ENCODE measurements at regions not wholly inside any gene's neighbourhood (a gene's known extent, or its start where the extent isn't known, plus 50 kb on each side); places are given as distances from the start of the nearest gene placed in this dataset.

GRCh38 chr6:71608646-71609045 lies 277.7 kb upstream of the RIMS1 start:
- no peak for DNase-seq (ENCODE audit: low read depth)
- no peak overlapping the region for H3K4me3 ChIP-seq (ENCODE audit: control insufficient read depth, low read depth, low read length)
- TF ChIP-seq CTCF (IDR thresholded peaks at IDR 0.05; ENCODE audit: control insufficient read depth, insufficient read depth, low read depth, low read length, missing control alignments): no peak

GRCh38 chr6:71619836-71620235 lies 266.5 kb upstream of the RIMS1 start:
- H3K4me3 ChIP-seq (ENCODE audit: control insufficient read depth, low read depth, low read length): no peak overlapping the region
- peak; percentile 24 for DNase-seq (ENCODE audit: low read depth)
- TF ChIP-seq CTCF (IDR thresholded peaks at IDR 0.05; ENCODE audit: control insufficient read depth, insufficient read depth, low read depth, low read length, missing control alignments): no peak

- TF ChIP-seq CTCF (IDR thresholded peaks at IDR 0.05; ENCODE audit: control insufficient read depth, insufficient read depth, low read depth, low read length, missing control alignments): peak; percentile 49
- DNase-seq (ENCODE audit: low read depth): no peak
- H3K4me3 ChIP-seq (ENCODE audit: control insufficient read depth, low read depth, low read length): no peak overlapping the region
Measured at GRCh38 chr6:71621918-71622519, 264.3 kb upstream of the RIMS1 start.

- TF ChIP-seq CTCF (IDR thresholded peaks at IDR 0.05; ENCODE audit: control insufficient read depth, insufficient read depth, low read depth, low read length, missing control alignments): no peak
- no peak overlapping the region for H3K4me3 ChIP-seq (ENCODE audit: control insufficient read depth, low read depth, low read length)
- no peak for DNase-seq (ENCODE audit: low read depth)
Measured at GRCh38 chr6:71642120-71642519, 244.2 kb upstream of the RIMS1 start.

GRCh38 chr6:71642793-71643192 lies 243.6 kb upstream of the RIMS1 start:
- no peak for DNase-seq (ENCODE audit: low read depth)
- H3K4me3 ChIP-seq (ENCODE audit: control insufficient read depth, low read depth, low read length): no peak overlapping the region
- TF ChIP-seq CTCF (IDR thresholded peaks at IDR 0.05; ENCODE audit: control insufficient read depth, insufficient read depth, low read depth, low read length, missing control alignments): no peak

- H3K4me3 ChIP-seq (ENCODE audit: control insufficient read depth, low read depth, low read length): no peak overlapping the region
- DNase-seq (ENCODE audit: low read depth): no peak
- no peak for TF ChIP-seq CTCF (IDR thresholded peaks at IDR 0.05; ENCODE audit: control insufficient read depth, insufficient read depth, low read depth, low read length, missing control alignments)
Measured at GRCh38 chr6:71645299-71645698, 241.1 kb upstream of the RIMS1 start.

GRCh38 chr6:71649915-71650314 lies 236.4 kb upstream of the RIMS1 start:
- no peak overlapping the region for H3K4me3 ChIP-seq (ENCODE audit: control insufficient read depth, low read depth, low read length)
- no peak for DNase-seq (ENCODE audit: low read depth)
- TF ChIP-seq CTCF (IDR thresholded peaks at IDR 0.05; ENCODE audit: control insufficient read depth, insufficient read depth, low read depth, low read length, missing control alignments): no peak

Measured in AG09309 (cell line).